ENCODE measurements at regions not wholly inside any gene's neighbourhood (a gene's known extent, or its start where the extent isn't known, plus 50 kb on each side); places are given as distances from the start of the nearest gene placed in this dataset.

DNA sequence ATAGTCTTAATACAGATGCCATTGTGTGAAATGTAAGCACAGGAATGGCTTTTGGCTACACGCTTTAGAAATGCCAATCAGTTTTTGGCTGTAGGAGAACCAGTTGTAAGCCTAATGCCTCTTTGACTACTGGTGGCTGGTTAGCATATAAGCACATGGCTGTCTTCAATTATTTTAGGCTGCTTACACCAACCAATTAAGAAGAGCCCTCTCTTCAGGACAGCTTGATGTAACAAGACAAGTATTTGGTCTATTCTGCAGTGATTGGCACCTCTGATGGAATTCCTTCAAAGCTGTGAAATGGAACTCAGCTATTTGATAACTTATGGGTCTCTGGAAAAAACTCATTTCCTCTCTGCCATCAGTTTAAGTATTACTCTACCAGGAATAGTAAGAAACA is 680.1 kb upstream of the FSHR start:
- TF ChIP-seq, protein P1, sequence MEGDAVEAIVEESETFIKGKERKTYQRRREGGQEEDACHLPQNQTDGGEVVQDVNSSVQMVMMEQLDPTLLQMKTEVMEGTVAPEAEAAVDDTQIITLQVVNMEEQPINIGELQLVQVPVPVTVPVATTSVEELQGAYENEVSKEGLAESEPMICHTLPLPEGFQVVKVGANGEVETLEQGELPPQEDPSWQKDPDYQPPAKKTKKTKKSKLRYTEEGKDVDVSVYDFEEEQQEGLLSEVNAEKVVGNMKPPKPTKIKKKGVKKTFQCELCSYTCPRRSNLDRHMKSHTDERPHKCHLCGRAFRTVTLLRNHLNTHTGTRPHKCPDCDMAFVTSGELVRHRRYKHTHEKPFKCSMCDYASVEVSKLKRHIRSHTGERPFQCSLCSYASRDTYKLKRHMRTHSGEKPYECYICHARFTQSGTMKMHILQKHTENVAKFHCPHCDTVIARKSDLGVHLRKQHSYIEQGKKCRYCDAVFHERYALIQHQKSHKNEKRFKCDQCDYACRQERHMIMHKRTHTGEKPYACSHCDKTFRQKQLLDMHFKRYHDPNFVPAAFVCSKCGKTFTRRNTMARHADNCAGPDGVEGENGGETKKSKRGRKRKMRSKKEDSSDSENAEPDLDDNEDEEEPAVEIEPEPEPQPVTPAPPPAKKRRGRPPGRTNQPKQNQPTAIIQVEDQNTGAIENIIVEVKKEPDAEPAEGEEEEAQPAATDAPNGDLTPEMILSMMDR (IDR thresholded peaks at IDR 0.05): no peak
- TF ChIP-seq POLR2A (IDR thresholded peaks at IDR 0.05) (no peak), POLR2AphosphoS5 (IDR thresholded peaks at IDR 0.05) (no peak)
